ENCODE measurements at regions not wholly inside any gene's neighbourhood (a gene's known extent, or its start where the extent isn't known, plus 50 kb on each side); places are given as distances from the start of the nearest gene placed in this dataset.

DNA sequence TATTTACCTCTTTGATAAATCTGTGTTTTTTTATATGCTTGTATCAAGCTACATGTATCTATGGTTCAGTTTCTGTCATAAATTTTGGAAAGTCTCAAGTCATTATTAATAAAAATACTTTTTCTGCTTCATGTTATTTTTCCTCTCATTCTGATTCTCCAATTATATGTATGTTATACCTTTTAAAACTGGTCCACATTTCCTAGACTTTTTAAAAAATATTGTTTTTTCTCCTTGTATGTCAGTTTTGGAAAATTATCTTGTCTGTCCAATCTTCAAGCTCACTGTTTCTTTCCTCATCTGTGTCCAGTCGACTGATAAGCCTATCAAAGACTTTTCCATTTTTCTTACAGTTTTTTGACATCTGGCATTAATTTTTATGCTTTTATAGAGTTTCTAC is 253.4 kb downstream of the ASXL3 start:
- TF ChIP-seq, protein P1, sequence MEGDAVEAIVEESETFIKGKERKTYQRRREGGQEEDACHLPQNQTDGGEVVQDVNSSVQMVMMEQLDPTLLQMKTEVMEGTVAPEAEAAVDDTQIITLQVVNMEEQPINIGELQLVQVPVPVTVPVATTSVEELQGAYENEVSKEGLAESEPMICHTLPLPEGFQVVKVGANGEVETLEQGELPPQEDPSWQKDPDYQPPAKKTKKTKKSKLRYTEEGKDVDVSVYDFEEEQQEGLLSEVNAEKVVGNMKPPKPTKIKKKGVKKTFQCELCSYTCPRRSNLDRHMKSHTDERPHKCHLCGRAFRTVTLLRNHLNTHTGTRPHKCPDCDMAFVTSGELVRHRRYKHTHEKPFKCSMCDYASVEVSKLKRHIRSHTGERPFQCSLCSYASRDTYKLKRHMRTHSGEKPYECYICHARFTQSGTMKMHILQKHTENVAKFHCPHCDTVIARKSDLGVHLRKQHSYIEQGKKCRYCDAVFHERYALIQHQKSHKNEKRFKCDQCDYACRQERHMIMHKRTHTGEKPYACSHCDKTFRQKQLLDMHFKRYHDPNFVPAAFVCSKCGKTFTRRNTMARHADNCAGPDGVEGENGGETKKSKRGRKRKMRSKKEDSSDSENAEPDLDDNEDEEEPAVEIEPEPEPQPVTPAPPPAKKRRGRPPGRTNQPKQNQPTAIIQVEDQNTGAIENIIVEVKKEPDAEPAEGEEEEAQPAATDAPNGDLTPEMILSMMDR (IDR thresholded peaks at IDR 0.05), result no peak
- TF ChIP-seq EP300 (IDR thresholded peaks at IDR 0.05), result no peak
- no peak for TF ChIP-seq POLR2A (IDR thresholded peaks at IDR 0.05)

All from ovary (tissue), 3 donors.